Tibial nerve (tissue), 4 donors: ENCODE measurements at regions not wholly inside any gene's neighbourhood (a gene's known extent, or its start where the extent isn't known, plus 50 kb on each side); places are given as distances from the start of the nearest gene placed in this dataset.

Experiments used
- CTCF ChIP-seq, 5 experiments: fragments of 200-600 bp in 3 of 5; fragments of 450-650 bp in 2 of 5; sonication (generic) in 3 of 5; IDR thresholded peaks; one replicate each; pipeline ENCODE4 v1.5.1; 2016 to 2019; ENCODE audit warnings: antibody characterized with exemption in 5 of 5, mild to moderate bottlenecking in 3 of 5, moderate library complexity in 2 of 5
- EP300 ChIP-seq, 2 donors: sonication (generic); formaldehyde crosslinking; IDR thresholded peaks; one replicate each; pipeline ENCODE4 v1.6.1; 2017; ENCODE audit warnings: antibody characterized with exemption in 2 of 2, mild to moderate bottlenecking in 1 of 2
- POLR2A ChIP-seq, 2 donors: fragments of 450-650 bp; IDR thresholded peaks; one replicate each; pipeline ENCODE4 v1.6.1; 2017; ENCODE audit warnings: antibody characterized with exemption in 2 of 2, mild to moderate bottlenecking in 2 of 2, moderate library complexity in 2 of 2

- TF ChIP-seq EP300 (IDR thresholded peaks at IDR 0.05), result no peak
- no peak for TF ChIP-seq POLR2A (IDR thresholded peaks at IDR 0.05)
- TF ChIP-seq CTCF (IDR thresholded peaks at IDR 0.05), result peak; percentile 59 to 81 (median 71)
These were observed 130.1 kb downstream of the SPTSSA start for GRCh38 chr14:34331728-34332623.
